Ovary (tissue), 3 donors: ENCODE measurements at regions not wholly inside any gene's neighbourhood (a gene's known extent, or its start where the extent isn't known, plus 50 kb on each side); places are given as distances from the start of the nearest gene placed in this dataset.

Experiments
- POLR2A ChIP-seq: fragments of 450-650 bp; IDR thresholded peaks from one replicate; pipeline ENCODE4 v1.6.1; 2017; ENCODE audit warnings: antibody characterized with exemption, mild to moderate bottlenecking, moderate library complexity
- TF ChIP-seq, protein P1 (sequence below), 3 donors: fragments of 450-650 bp in 2 of 3; fragments of 200-600 bp in 1 of 3; IDR thresholded peaks; one replicate each; pipeline versions ENCODE4 v1.5.1 to v1.8.0; 2016 to 2022; ENCODE audit warnings: antibody characterized with exemption in 3 of 3, mild to moderate bottlenecking in 1 of 3
- donor health status: DM: no; HTN: no; CAD: no.

DNA sequence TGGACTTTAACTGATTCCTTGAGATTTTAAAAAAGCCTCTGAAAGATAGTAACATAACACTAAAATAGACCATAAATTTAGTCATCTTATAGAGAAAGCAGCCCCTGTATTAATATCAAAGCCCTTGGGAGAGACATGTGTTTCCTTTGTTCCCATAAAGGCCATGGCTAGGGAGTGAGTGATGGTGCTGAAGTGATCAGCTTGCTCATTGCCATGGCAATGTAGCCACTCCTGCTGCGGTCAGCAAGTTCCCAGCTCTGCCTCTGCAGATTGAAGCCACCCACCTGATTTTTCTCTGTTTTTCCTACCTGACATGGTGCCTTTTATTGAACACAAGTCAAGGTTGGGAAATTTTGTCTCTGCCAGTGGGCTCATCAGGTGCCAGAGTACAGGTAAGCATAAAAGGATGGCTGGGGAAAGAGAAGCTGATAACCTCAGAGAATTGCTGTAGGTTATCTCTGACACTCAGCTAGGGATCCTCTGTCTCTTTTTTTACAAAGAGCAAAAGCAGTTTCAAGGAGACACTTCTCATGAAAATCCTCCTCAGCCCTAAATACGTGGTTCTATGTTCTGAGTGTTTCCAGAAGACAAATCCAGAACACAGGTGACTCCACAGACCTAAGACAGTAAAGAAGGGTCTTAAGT lies 296.3 kb upstream of the NMUR2 start:
- TF ChIP-seq, protein P1, sequence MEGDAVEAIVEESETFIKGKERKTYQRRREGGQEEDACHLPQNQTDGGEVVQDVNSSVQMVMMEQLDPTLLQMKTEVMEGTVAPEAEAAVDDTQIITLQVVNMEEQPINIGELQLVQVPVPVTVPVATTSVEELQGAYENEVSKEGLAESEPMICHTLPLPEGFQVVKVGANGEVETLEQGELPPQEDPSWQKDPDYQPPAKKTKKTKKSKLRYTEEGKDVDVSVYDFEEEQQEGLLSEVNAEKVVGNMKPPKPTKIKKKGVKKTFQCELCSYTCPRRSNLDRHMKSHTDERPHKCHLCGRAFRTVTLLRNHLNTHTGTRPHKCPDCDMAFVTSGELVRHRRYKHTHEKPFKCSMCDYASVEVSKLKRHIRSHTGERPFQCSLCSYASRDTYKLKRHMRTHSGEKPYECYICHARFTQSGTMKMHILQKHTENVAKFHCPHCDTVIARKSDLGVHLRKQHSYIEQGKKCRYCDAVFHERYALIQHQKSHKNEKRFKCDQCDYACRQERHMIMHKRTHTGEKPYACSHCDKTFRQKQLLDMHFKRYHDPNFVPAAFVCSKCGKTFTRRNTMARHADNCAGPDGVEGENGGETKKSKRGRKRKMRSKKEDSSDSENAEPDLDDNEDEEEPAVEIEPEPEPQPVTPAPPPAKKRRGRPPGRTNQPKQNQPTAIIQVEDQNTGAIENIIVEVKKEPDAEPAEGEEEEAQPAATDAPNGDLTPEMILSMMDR (IDR thresholded peaks at IDR 0.05), result no peak
- TF ChIP-seq POLR2A, result no peak
